Keratinocyte (primary cell): ENCODE measurements at regions not wholly inside any gene's neighbourhood (a gene's known extent, or its start where the extent isn't known, plus 50 kb on each side); places are given as distances from the start of the nearest gene placed in this dataset.

Experiments
- CTCF ChIP-seq, 3 experiments: IDR thresholded peaks in 1 of 3; conservative IDR thresholded peaks in 1 of 3; optimal IDR thresholded peaks in 1 of 3; 2 replicates in 2 of 3; 3 replicates in 1 of 3; pipeline versions ENCODE3 to v1.5.1; 2011; ENCODE audit warnings: low read length in 3 of 3, mild to moderate bottlenecking in 3 of 3, moderate library complexity in 2 of 3, control low read depth in 1 of 3, inconsistent platforms in 1 of 3; ENCODE audit not compliant: insufficient read depth in 2 of 3; ENCODE audit errors: extremely low read depth in 1 of 3
- EZH2 ChIP-seq: IDR thresholded peaks from one replicate; pipeline ENCODE4 v1.6.1; 2012; ENCODE audit warnings: inconsistent platforms, mild to moderate bottlenecking, low read length, moderate library complexity

- TF ChIP-seq EZH2, result no peak
- no peak for TF ChIP-seq CTCF (optimal IDR thresholded peaks at IDR 0.05 in 1 of 3, IDR thresholded peaks at IDR 0.05 in 1 of 3, conservative IDR thresholded peaks at IDR 0.05 in 1 of 3; ENCODE audit: extremely low read depth in 1 of 3, insufficient read depth in 2 of 3, low read length in 3 of 3)
These were observed 429.1 kb downstream of the RNF144A start for GRCh38 chr2:7346336-7346735.
